ENCODE measurements at regions not wholly inside any gene's neighbourhood (a gene's known extent, or its start where the extent isn't known, plus 50 kb on each side); places are given as distances from the start of the nearest gene placed in this dataset.
A peak's percentile ranks its signal among the peaks of the same experiment; 100 is the strongest.

- CTCF ChIA-PET, result interaction anchor here (0.6 to 3.7 kb wide), 8 partner anchors 10 to 198 kb away, joined by 3 to 10 read pairs (median 4); no protein-coding TSS in a partner anchor
- no TSS peak for BruUV-seq (replicated peaks)
Observed at GRCh38 chr5:135217669-135218485, 181.2 kb downstream of the MACROH2A1 start.

More at GRCh38 chr5:135217669-135218485, 181.2 kb downstream of the MACROH2A1 start:
- intact Hi-C loops (cut with micrococcal nuclease), result no loop called here
- H3K27me3 ChIP-seq (ENCODE audit: control insufficient read depth in 2 of 2, insufficient read depth in 2 of 2, low read length in 2 of 2), result peaks cover 3% of the 10 kb centered on the region in 2 experiments
- no peak overlapping the region for H2AFZ ChIP-seq (ENCODE audit: low read depth, low read length)
- no peak for TF ChIP-seq MAX (IDR thresholded peaks at IDR 0.05; ENCODE audit: insufficient read depth, insufficient read length)
- TF ChIP-seq CTCF (IDR thresholded peaks at IDR 0.05; ENCODE audit: extremely low read depth in 1 of 2, insufficient read depth in 1 of 2, low read depth in 1 of 2, low read length in 2 of 2), result peak; percentile 3 to 8
- H3K79me2 ChIP-seq (ENCODE audit: control insufficient read depth, insufficient read depth, low read length), result no peaks in the 10 kb centered on the region
- POLR2A ChIA-PET, result no interaction called here
- no peak overlapping the region for H3K9ac ChIP-seq (replicated peaks; ENCODE audit: extremely low read depth, insufficient read depth, low read length)
- FAIRE-seq (no peak), DNase-seq (ENCODE audit: low read depth, low spot score) (no peak)
- no peaks in the 10 kb centered on the region for H3K36me3 ChIP-seq (ENCODE audit: control insufficient read depth in 2 of 2, extremely low read depth in 1 of 2, insufficient read depth in 2 of 2, low read length in 2 of 2)
- no peaks in the 10 kb centered on the region for H3K9me1 ChIP-seq (replicated peaks; ENCODE audit: control insufficient read depth, extremely low read depth, insufficient read depth, low read length)
- no peak overlapping the region for H3K4me2 ChIP-seq (ENCODE audit: insufficient read depth, low read length)
- H3K27ac ChIP-seq (ENCODE audit: insufficient read depth, low read depth, low read length), result no peak overlapping the region
- H3K9me3 ChIP-seq (replicated peaks; ENCODE audit: control insufficient read depth, insufficient read depth, low read length), result no peaks in the 10 kb centered on the region
- no peaks in the 10 kb centered on the region for H3K4me1 ChIP-seq (ENCODE audit: control insufficient read depth, extremely low read depth, insufficient read depth, low read length)
- no peak overlapping the region for H3K4me3 ChIP-seq (replicated peaks in 1 of 3; ENCODE audit: insufficient read depth in 1 of 3, low read depth in 1 of 3, low read length in 3 of 3)
- dilution Hi-C loops (cut with MboI; ENCODE audit: extremely low pct_ligation_motif_present, low sequenced_read_pairs), result no loop called here
- H4K20me1 ChIP-seq (replicated peaks; ENCODE audit: control insufficient read depth, extremely low read depth, insufficient read depth, low read length), result no peaks in the 10 kb centered on the region
